ENCODE measurements at regions not wholly inside any gene's neighbourhood (a gene's known extent, or its start where the extent isn't known, plus 50 kb on each side); places are given as distances from the start of the nearest gene placed in this dataset.

- DNase-seq = no peak
Observed at GRCh38 chr10:8731121-8732095, 676.9 kb downstream of the GATA3 start.

- no peak for DNase-seq
Observed at GRCh38 chr10:8738987-8739386, 684.5 kb downstream of the GATA3 start.

GRCh38 chr10:8752146-8752843 lies 697.8 kb downstream of the GATA3 start:
- DNase-seq = no peak

- DNase-seq = no peak
Observed at GRCh38 chr10:8758029-8758428, 703.5 kb downstream of the GATA3 start.

- DNase-seq = no peak
Observed at GRCh38 chr10:8766899-8767298, 712.4 kb downstream of the GATA3 start.

- DNase-seq = no peak
Observed at GRCh38 chr10:8767591-8767990, 713.1 kb downstream of the GATA3 start.

- DNase-seq = no peak
Observed at GRCh38 chr10:8768341-8768740, 713.9 kb downstream of the GATA3 start.

GRCh38 chr10:8768852-8769251 lies 714.4 kb downstream of the GATA3 start:
- DNase-seq = no peak

- no peak for DNase-seq
Observed at GRCh38 chr10:8776926-8777622, 722.6 kb downstream of the GATA3 start.

GRCh38 chr10:8778713-8779112 lies 724.2 kb downstream of the GATA3 start:
- no peak for DNase-seq

- DNase-seq = no peak
Observed at GRCh38 chr10:8787649-8788048, 733.2 kb downstream of the GATA3 start.

- DNase-seq = no peak
Observed at GRCh38 chr10:8790390-8790789, 735.9 kb downstream of the GATA3 start.

- no peak for DNase-seq
Observed at GRCh38 chr10:8794860-8795259, 740.4 kb downstream of the GATA3 start.

- DNase-seq = no peak
Observed at GRCh38 chr10:8800426-8800825, 745.9 kb downstream of the GATA3 start.

- no peak for DNase-seq
Observed at GRCh38 chr10:8803992-8804391, 749.5 kb downstream of the GATA3 start.

GRCh38 chr10:8810677-8811076 lies 756.2 kb downstream of the GATA3 start:
- no peak for DNase-seq

- DNase-seq = no peak
Observed at GRCh38 chr10:8811201-8811600, 756.7 kb downstream of the GATA3 start.

- no peak for DNase-seq
Observed at GRCh38 chr10:8815969-8816368, 761.5 kb downstream of the GATA3 start.

GRCh38 chr10:8817299-8817698 lies 762.8 kb downstream of the GATA3 start:
- no peak for DNase-seq

GRCh38 chr10:8825611-8826010 lies 771.1 kb downstream of the GATA3 start:
- DNase-seq = no peak

- DNase-seq = no peak
Observed at GRCh38 chr10:8829592-8829991, 775.1 kb downstream of the GATA3 start.

GRCh38 chr10:8830048-8830447 lies 775.6 kb downstream of the GATA3 start:
- no peak for DNase-seq

GRCh38 chr10:8830876-8831275 lies 776.4 kb downstream of the GATA3 start:
- DNase-seq = no peak
